ENCODE measurements at regions not wholly inside any gene's neighbourhood (a gene's known extent, or its start where the extent isn't known, plus 50 kb on each side); places are given as distances from the start of the nearest gene placed in this dataset.

GRCh38 chr10:28797904-28798371 lies 120.6 kb downstream of the BAMBI start:
- TF ChIP-seq CTCF (IDR thresholded peaks at IDR 0.05; ENCODE audit: low read length) (no peak), EZH2 (optimal IDR thresholded peaks at IDR 0.05; ENCODE audit: low read depth, low read length) (no peak)
